GM23338 (cell line): ENCODE measurements at regions not wholly inside any gene's neighbourhood (a gene's known extent, or its start where the extent isn't known, plus 50 kb on each side); places are given as distances from the start of the nearest gene placed in this dataset.

ENCODE experiments used
- ATAC-seq: fragments of 200-7000 bp; cut with Tn5 transposase; 3 replicates; pipeline ENCODE4 v1.9.1; 2020
- DNase-seq: peaks from one replicate; pipeline ENCODE4 v3.0.0-alpha.2; 2015; ENCODE audit warnings: low spot score
- H2AFZ ChIP-seq: fragments of 200-600 bp; sonication (generic); 2 replicates; pipeline ENCODE4 v1.8.0; 2016; ENCODE audit warnings: antibody characterized with exemption, mild to moderate bottlenecking, moderate library complexity
- H3F3A ChIP-seq: fragments of 200-600 bp; sonication (generic); replicated peaks from 2 replicates; pipeline ENCODE4 v1.8.0; 2017; ENCODE audit warnings: antibody characterized with exemption, mixed run types, low read depth
- H3K27ac ChIP-seq: fragments of 200-600 bp; sonication (generic); 2 replicates; pipeline ENCODE4 v1.6.1; 2016; ENCODE audit warnings: low read depth
- H3K27me3 ChIP-seq: fragments of 200-600 bp; sonication (generic); 2 replicates; pipeline ENCODE4 v1.8.0; 2016; ENCODE audit warnings: mild to moderate bottlenecking, mixed run types, moderate library complexity; ENCODE audit not compliant: insufficient read depth
- H3K36me3 ChIP-seq: fragments of 200-600 bp; sonication (generic); 2 replicates; pipeline ENCODE4 v1.8.0; 2016; ENCODE audit warnings: mild to moderate bottlenecking; ENCODE audit not compliant: insufficient read depth
- H3K4me1 ChIP-seq: fragments of 200-600 bp; sonication (generic); 2 replicates; pipeline ENCODE4 v1.8.0; 2016; ENCODE audit warnings: mild to moderate bottlenecking, moderate library complexity; ENCODE audit not compliant: insufficient read depth
- H3K4me2 ChIP-seq: fragments of 200-600 bp; sonication (generic); 2 replicates; pipeline ENCODE4 v1.7.1; 2017; ENCODE audit warnings: mixed run types
- H3K4me3 ChIP-seq: fragments of 200-600 bp; sonication (generic); 2 replicates; pipeline ENCODE4 v1.6.1; 2016; ENCODE audit warnings: mixed run types
- H3K79me2 ChIP-seq: fragments of 200-600 bp; sonication (generic); replicated peaks from 2 replicates; pipeline ENCODE4 v1.8.0; 2017; ENCODE audit warnings: mild to moderate bottlenecking; ENCODE audit not compliant: insufficient read depth
- H3K9me2 ChIP-seq: fragments of 200-600 bp; sonication (generic); 2 replicates; pipeline ENCODE4 v1.8.0; 2017; ENCODE audit not compliant: insufficient read depth
- H4K20me1 ChIP-seq: fragments of 200-600 bp; sonication (generic); replicated peaks from 2 replicates; pipeline ENCODE4 v1.8.0; 2017; ENCODE audit warnings: mild to moderate bottlenecking; ENCODE audit not compliant: insufficient read depth
- H3K27ac Mint-ChIP-seq: 2 replicates; pipeline ENCODE4 v1.8.0; 2020; ENCODE audit warnings: inconsistent platforms, mild to moderate bottlenecking, moderate library complexity, mixed read lengths
- H3K27me3 Mint-ChIP-seq: 3 replicates; pipeline ENCODE4 v1.8.0; 2022; ENCODE audit warnings: low read depth, mild to moderate bottlenecking, moderate library complexity, mixed read lengths, inconsistent platforms; ENCODE audit not compliant: insufficient read depth, poor library complexity
- H3K36me3 Mint-ChIP-seq: 3 replicates; pipeline ENCODE4 v1.8.0; 2021; ENCODE audit warnings: low read depth, mild to moderate bottlenecking, inconsistent platforms, moderate library complexity, mixed read lengths
- H3K4me1 Mint-ChIP-seq: 3 replicates; pipeline ENCODE4 v1.8.0; 2020; ENCODE audit warnings: mild to moderate bottlenecking, inconsistent platforms, mixed read lengths
- H3K4me3 Mint-ChIP-seq: 3 replicates; pipeline ENCODE4 v1.8.0; 2021; ENCODE audit warnings: moderate library complexity, mild to moderate bottlenecking, inconsistent platforms, mixed read lengths
- H3K9me3 Mint-ChIP-seq: 3 replicates; pipeline ENCODE4 v1.8.0; 2020; ENCODE audit warnings: moderate library complexity, mild to moderate bottlenecking, inconsistent platforms, mixed read lengths
- CREB1 ChIP-seq: fragments of 250-450 bp; sonication (Bioruptor Pico); IDR thresholded peaks from 2 replicates; pipeline ENCODE4 v1.5.0; 2020; ENCODE audit warnings: low read depth, mild to moderate bottlenecking, moderate library complexity
- CTCF ChIP-seq, 2 experiments: fragments of 200-600 bp in 1 of 2; sonication (generic) in 1 of 2; conservative IDR thresholded peaks; 2 replicates each; pipeline versions ENCODE4 v1.5.1 to v1.6.1; 2016 to 2017; ENCODE audit warnings: antibody characterized with exemption in 2 of 2, low read depth in 2 of 2, mild to moderate bottlenecking in 2 of 2, moderate library complexity in 1 of 2
- ETS1 ChIP-seq: IDR thresholded peaks from 2 replicates; pipeline ENCODE4 v1.6.1; 2016; ENCODE audit warnings: antibody characterized with exemption
- EZH2 ChIP-seq: fragments of 200-600 bp; sonication (generic); IDR thresholded peaks from one replicate; pipeline ENCODE4 v1.8.0; 2017; ENCODE audit warnings: antibody characterized with exemption, mild to moderate bottlenecking, low read depth; ENCODE audit not compliant: unreplicated experiment
- EZH2phosphoT487 ChIP-seq: fragments of 200-600 bp; sonication (generic); IDR thresholded peaks from one replicate; pipeline ENCODE4 v1.8.1; 2018; ENCODE audit warnings: antibody characterized with exemption; ENCODE audit not compliant: unreplicated experiment
- JUNB ChIP-seq: IDR thresholded peaks from one replicate; pipeline ENCODE4 v1.6.1; 2016; ENCODE audit warnings: antibody characterized with exemption; ENCODE audit not compliant: unreplicated experiment
- NANOG ChIP-seq: IDR thresholded peaks from 2 replicates; pipeline ENCODE4 v1.6.1; 2016; ENCODE audit warnings: antibody characterized with exemption, borderline replicate concordance
- POLR2AphosphoS5 ChIP-seq: IDR thresholded peaks from 2 replicates; pipeline ENCODE4 v1.6.1; 2016; ENCODE audit warnings: antibody characterized with exemption, low read depth
- REST ChIP-seq: IDR thresholded peaks from one replicate; pipeline ENCODE4 v1.6.1; 2018; ENCODE audit warnings: antibody characterized with exemption; ENCODE audit not compliant: unreplicated experiment
- STAT1 ChIP-seq: IDR thresholded peaks from one replicate; pipeline ENCODE4 v1.6.1; 2016; ENCODE audit warnings: antibody characterized with exemption; ENCODE audit not compliant: unreplicated experiment
- ZNF114 ChIP-seq: fragments of 250-450 bp; sonication (Bioruptor Pico); IDR thresholded peaks from 2 replicates; pipeline ENCODE4 v1.5.0; 2020; ENCODE audit warnings: mild to moderate bottlenecking, moderate library complexity
- ZNF331 ChIP-seq: fragments of 250-450 bp; sonication (Bioruptor Pico); IDR thresholded peaks from 2 replicates; pipeline ENCODE4 v1.5.0; 2020; ENCODE audit warnings: low read depth, mild to moderate bottlenecking, moderate library complexity
- ZNF462 ChIP-seq: fragments of 250-450 bp; sonication (Bioruptor Pico); IDR thresholded peaks from 2 replicates; pipeline ENCODE4 v1.5.0; 2020; ENCODE audit warnings: mild to moderate bottlenecking, moderate library complexity

GRCh38 chr9:21564175-21564574, 82.1 kb upstream of the IFNE start:
- no peaks in the 10 kb centered on the region for H4K20me1 ChIP-seq
- no peaks in the 10 kb centered on the region for H3K79me2 ChIP-seq
- no peaks in the 10 kb centered on the region for H3K9me3 Mint-ChIP-seq

More at GRCh38 chr9:21564175-21564574, 82.1 kb upstream of the IFNE start:
- H3K4me1 ChIP-seq = peaks cover 22% of the 10 kb centered on the region
- TF ChIP-seq ETS1 (no peak), STAT1 (no peak), JUNB (no peak), NANOG (no peak), CREB1 (CRISPR knock-in tag) (no peak), ZNF331 (CRISPR knock-in tag) (no peak), REST (no peak), ZNF114 (CRISPR knock-in tag) (no peak), EZH2phosphoT487 (no peak), ZNF462 (CRISPR knock-in tag) (no peak), EZH2 (no peak), CTCF (conservative IDR thresholded peaks at IDR 0.05; ENCODE audit: low read depth in 2 of 2) (no peak), POLR2AphosphoS5 (no peak)
- H3K27me3 ChIP-seq = peaks cover 17% of the 10 kb centered on the region
- peaks cover 4% of the 10 kb centered on the region for H3K27me3 Mint-ChIP-seq
- H3K4me2 ChIP-seq = no peak overlapping the region
- H2AFZ ChIP-seq = no peak overlapping the region
- DNase-seq (no peak), ATAC-seq (no peak)
- H3K36me3 Mint-ChIP-seq = no peaks in the 10 kb centered on the region
- no peaks in the 10 kb centered on the region for H3K9me2 ChIP-seq
- peaks cover 15% of the 10 kb centered on the region for H3K4me1 Mint-ChIP-seq
- no peak overlapping the region for H3K27ac ChIP-seq
- no peak overlapping the region for H3K4me3 ChIP-seq
- H3K36me3 ChIP-seq = no peaks in the 10 kb centered on the region
- H3F3A ChIP-seq = no peaks in the 10 kb centered on the region
- H3K27ac Mint-ChIP-seq = no peak overlapping the region
- no peak overlapping the region for H3K4me3 Mint-ChIP-seq
